ENCODE measurements at regions not wholly inside any gene's neighbourhood (a gene's known extent, or its start where the extent isn't known, plus 50 kb on each side); places are given as distances from the start of the nearest gene placed in this dataset.

DNA sequence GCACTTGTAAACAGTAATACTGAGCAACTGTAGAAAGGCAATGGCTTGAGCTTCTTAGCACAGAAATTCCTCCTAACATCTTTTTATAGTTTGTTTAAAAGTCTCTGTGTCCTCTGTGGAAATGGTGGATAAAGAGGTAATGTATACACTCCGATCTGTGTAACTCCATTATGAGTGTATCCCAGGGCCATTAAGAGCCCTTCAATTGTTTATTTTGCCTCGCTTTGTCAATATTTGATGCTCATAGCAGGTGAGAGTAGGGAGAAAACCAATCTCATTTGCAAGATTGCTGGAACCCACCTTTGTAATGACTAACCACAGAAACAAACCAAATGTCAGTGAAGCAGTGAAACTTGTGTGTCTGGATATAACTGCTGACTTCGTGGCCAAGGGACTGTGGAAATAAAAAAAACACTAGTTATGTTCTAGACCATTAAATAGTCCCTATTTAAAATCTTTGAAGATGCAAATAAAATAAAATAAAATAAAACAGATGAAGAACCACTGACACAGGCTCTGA lies 598.2 kb upstream of the BOD1L1 start:
- ATAC-seq (no peak), DNase-seq (no peak)
- H3K36me3 ChIP-seq (ENCODE audit: insufficient read depth in 1 of 2, low read depth in 1 of 2), result no peaks in the 10 kb centered on the region
- H3K4me3 ChIP-seq, result no peak overlapping the region
- 72 to 76% (median 75%) methylated on average over 3 of the region's 3 CpGs for WGBS, 3 donors
- H3K9me3 ChIP-seq, result no peaks in the 10 kb centered on the region
- no peaks in the 10 kb centered on the region for H3K4me1 ChIP-seq
- TF ChIP-seq, protein P1, sequence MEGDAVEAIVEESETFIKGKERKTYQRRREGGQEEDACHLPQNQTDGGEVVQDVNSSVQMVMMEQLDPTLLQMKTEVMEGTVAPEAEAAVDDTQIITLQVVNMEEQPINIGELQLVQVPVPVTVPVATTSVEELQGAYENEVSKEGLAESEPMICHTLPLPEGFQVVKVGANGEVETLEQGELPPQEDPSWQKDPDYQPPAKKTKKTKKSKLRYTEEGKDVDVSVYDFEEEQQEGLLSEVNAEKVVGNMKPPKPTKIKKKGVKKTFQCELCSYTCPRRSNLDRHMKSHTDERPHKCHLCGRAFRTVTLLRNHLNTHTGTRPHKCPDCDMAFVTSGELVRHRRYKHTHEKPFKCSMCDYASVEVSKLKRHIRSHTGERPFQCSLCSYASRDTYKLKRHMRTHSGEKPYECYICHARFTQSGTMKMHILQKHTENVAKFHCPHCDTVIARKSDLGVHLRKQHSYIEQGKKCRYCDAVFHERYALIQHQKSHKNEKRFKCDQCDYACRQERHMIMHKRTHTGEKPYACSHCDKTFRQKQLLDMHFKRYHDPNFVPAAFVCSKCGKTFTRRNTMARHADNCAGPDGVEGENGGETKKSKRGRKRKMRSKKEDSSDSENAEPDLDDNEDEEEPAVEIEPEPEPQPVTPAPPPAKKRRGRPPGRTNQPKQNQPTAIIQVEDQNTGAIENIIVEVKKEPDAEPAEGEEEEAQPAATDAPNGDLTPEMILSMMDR (IDR thresholded peaks at IDR 0.05), result no peak
- no peaks in the 10 kb centered on the region for H3K27me3 ChIP-seq (ENCODE audit: insufficient read depth in 3 of 3, low read length in 2 of 3)
- intact Hi-C loops (cut with DNase I), result no loop called here
- no peak overlapping the region for H3K27ac ChIP-seq

- H3K4me1 ChIP-seq, result no peaks in the 10 kb centered on the region
- no peak overlapping the region for H3K27ac ChIP-seq
- no peaks in the 10 kb centered on the region for H3K9me3 ChIP-seq
- DNase-seq (no peak), ATAC-seq (no peak)
- TF ChIP-seq, protein P1 (IDR thresholded peaks at IDR 0.05), result no peak
- H3K36me3 ChIP-seq (ENCODE audit: insufficient read depth in 1 of 2, low read depth in 1 of 2), result no peaks in the 10 kb centered on the region
- intact Hi-C loops (cut with DNase I), result no loop called here
- 28 to 31% (median 31%) methylated on average over 1 of the region's 1 CpG for WGBS, 3 donors
- H3K4me3 ChIP-seq, result no peak overlapping the region
- H3K27me3 ChIP-seq (ENCODE audit: insufficient read depth in 3 of 3, low read length in 2 of 3), result no peaks in the 10 kb centered on the region
Measured at GRCh38 chr4:14233126-14233525, 605.6 kb upstream of the BOD1L1 start.

DNA sequence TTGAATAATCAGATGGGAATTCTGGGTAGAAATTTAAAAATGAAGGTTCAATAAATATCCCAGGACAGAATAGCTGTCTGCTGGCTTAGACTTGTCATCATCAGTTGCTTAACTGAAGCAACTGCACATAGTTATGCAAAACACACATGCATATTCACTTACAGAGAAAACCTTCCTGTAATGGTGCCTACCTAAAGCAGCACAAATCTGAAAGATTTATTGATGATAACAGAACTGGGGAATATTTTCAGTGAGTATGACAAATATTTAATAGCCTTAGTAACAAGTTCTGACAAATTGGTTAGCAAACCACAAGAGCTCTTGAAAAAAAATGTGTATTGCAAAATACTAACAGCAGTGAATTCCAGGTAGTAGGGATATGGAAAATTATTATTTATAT lies 606.8 kb upstream of the BOD1L1 start:
- H3K27me3 ChIP-seq (ENCODE audit: insufficient read depth in 3 of 3, low read length in 2 of 3), result no peaks in the 10 kb centered on the region
- DNase-seq (no peak), ATAC-seq (no peak)
- intact Hi-C loops (cut with DNase I), result no loop called here
- H3K36me3 ChIP-seq (ENCODE audit: insufficient read depth in 1 of 2, low read depth in 1 of 2), result no peaks in the 10 kb centered on the region
- TF ChIP-seq, protein P1 (IDR thresholded peaks at IDR 0.05), result no peak
- no peak overlapping the region for H3K27ac ChIP-seq
- H3K9me3 ChIP-seq, result no peaks in the 10 kb centered on the region
- no peaks in the 10 kb centered on the region for H3K4me1 ChIP-seq
- H3K4me3 ChIP-seq, result no peak overlapping the region

DNA sequence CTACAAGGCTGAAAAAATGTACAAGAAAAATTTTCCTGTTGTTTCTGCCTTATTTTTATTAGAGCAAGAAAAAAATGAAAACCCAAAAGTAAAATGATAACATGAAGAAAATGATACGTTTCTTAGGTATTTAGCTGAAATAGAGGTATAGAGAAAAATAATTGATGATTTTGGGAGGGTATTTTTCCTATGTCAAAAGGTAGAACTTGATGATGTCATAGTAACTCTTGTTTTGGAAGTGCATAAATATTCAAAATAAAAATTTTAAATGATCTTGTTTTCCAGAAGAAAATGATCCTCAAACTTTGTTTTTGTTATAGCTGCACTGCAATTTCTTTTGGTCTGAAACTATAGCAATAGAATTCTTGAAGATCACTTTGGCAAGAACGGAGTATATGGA lies 608.8 kb upstream of the BOD1L1 start:
- TF ChIP-seq, protein P1 (IDR thresholded peaks at IDR 0.05), result no peak
- H3K27ac ChIP-seq, result no peak overlapping the region
- no peaks in the 10 kb centered on the region for H3K36me3 ChIP-seq (ENCODE audit: insufficient read depth in 1 of 2, low read depth in 1 of 2)
- ATAC-seq (no peak), DNase-seq (no peak)
- no peaks in the 10 kb centered on the region for H3K4me1 ChIP-seq
- no peaks in the 10 kb centered on the region for H3K9me3 ChIP-seq
- no peaks in the 10 kb centered on the region for H3K27me3 ChIP-seq (ENCODE audit: insufficient read depth in 3 of 3, low read length in 2 of 3)
- 56 to 67% (median 62%) methylated on average over 2 of the region's 2 CpGs for WGBS, 3 donors
- intact Hi-C loops (cut with DNase I), result no loop called here
- H3K4me3 ChIP-seq, result no peak overlapping the region

DNA sequence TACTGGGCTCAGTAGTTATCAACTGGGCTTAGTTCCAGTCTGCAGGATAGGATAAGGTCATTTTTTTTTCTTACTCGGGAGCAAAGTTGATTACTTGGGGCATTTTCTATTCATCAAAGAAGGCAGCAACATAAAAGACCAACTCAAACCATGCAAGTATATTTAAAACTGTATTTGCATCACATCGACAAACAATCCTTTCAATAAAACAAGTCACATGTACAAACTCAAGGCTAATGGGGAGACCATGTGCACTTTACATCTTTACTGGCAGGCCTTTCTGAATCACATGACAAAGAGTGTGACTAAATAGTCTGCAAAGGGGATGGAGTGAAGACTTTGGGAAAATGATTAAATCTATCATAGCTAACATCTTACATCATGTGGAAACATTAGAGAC lies 610.4 kb upstream of the BOD1L1 start:
- intact Hi-C loops (cut with DNase I), result no loop called here
- Histone ChIP-seq H3K27me3 (ENCODE audit: insufficient read depth in 3 of 3, low read length in 2 of 3) (no peaks in the 10 kb centered on the region), H3K4me3 (no peak overlapping the region), H3K36me3 (ENCODE audit: insufficient read depth in 1 of 2, low read depth in 1 of 2) (no peaks in the 10 kb centered on the region), H3K9me3 (no peaks in the 10 kb centered on the region), H3K27ac (no peak overlapping the region), H3K4me1 (no peaks in the 10 kb centered on the region)
- DNase-seq, result no peak
- no peak for ATAC-seq
- TF ChIP-seq, protein P1 (IDR thresholded peaks at IDR 0.05), result no peak
- 75 to 89% (median 79%) methylated on average over 2 of the region's 2 CpGs for WGBS, 3 donors
